B cell (primary cell): ENCODE measurements at regions not wholly inside any gene's neighbourhood (a gene's known extent, or its start where the extent isn't known, plus 50 kb on each side); places are given as distances from the start of the nearest gene placed in this dataset.

Experiments used
- CTCF ChIP-seq: fragments of 200-600 bp; IDR thresholded peaks from one replicate; pipeline ENCODE4 v1.8.0; 2022; ENCODE audit warnings: antibody characterized with exemption, mild to moderate bottlenecking
- EZH2 ChIP-seq: IDR thresholded peaks from 2 replicates; pipeline ENCODE4 v1.6.1; 2012; ENCODE audit warnings: borderline replicate concordance, low read depth, mild to moderate bottlenecking, moderate library complexity, low read length; ENCODE audit not compliant: insufficient read depth, poor library complexity, severe bottlenecking

- TF ChIP-seq CTCF (no peak), EZH2 (no peak)
Observed at GRCh38 chr11:110971140-110971539, 258.9 kb upstream of the ARHGAP20 start.
